A673 (cell line): ENCODE measurements at regions not wholly inside any gene's neighbourhood (a gene's known extent, or its start where the extent isn't known, plus 50 kb on each side); places are given as distances from the start of the nearest gene placed in this dataset.

ENCODE experiments used
- BruUV-seq: library from RNA; stranded (reverse); fragments of 400-500 nt; replicated peaks from 2 replicates; lab custom pipeline; 2021; lab: Mats Ljungman, UMichigan
- CTCF ChIA-PET: fragments of 300-600 bp; sonication (Branson Sonifier 250); formaldehyde crosslinking; loops from one replicate; lab custom pipeline; 2022; ENCODE audit warnings: antibody characterized with exemption; lab: Charles Lee
- POLR2A ChIA-PET: fragments of 300-600 bp; sonication (Branson Sonifier 250); formaldehyde crosslinking; loops from one replicate; lab custom pipeline; 2022; ENCODE audit warnings: antibody characterized with exemption; ENCODE audit not compliant: low non-redundant PET; lab: Charles Lee
- DNase-seq: peaks from one replicate; pipeline ENCODE4 v3.0.0-alpha.2; 2015; ENCODE audit warnings: low spot score
- H3K27ac ChIP-seq: fragments of 200-600 bp; sonication (generic); 2 replicates; pipeline ENCODE4 v1.5.1; 2016; ENCODE audit warnings: mixed run types, low read depth, mild to moderate bottlenecking, mixed read lengths, antibody characterized with exemption, low read length; ENCODE audit not compliant: poor library complexity, severe bottlenecking
- H3K27me3 ChIP-seq: fragments of 200-600 bp; sonication (generic); replicated peaks from 2 replicates; pipeline ENCODE4 v1.6.1; 2017; ENCODE audit warnings: mixed run types, low read depth, mild to moderate bottlenecking, mixed read lengths, antibody characterized with exemption, low read length; ENCODE audit not compliant: insufficient read depth, poor library complexity
- H3K36me3 ChIP-seq: fragments of 200-600 bp; sonication (generic); 2 replicates; pipeline ENCODE4 v1.6.1; 2016; ENCODE audit warnings: mixed run types, mild to moderate bottlenecking, mixed read lengths, antibody characterized with exemption, low read length; ENCODE audit not compliant: insufficient read depth, poor library complexity, severe bottlenecking
- H3K4me1 ChIP-seq: fragments of 200-600 bp; sonication (generic); 2 replicates; pipeline ENCODE4 v1.6.1; 2017; ENCODE audit warnings: mixed run types, mild to moderate bottlenecking, mixed read lengths, antibody characterized with exemption, low read length; ENCODE audit not compliant: insufficient read depth, poor library complexity, severe bottlenecking
- H3K4me3 ChIP-seq: fragments of 200-600 bp; sonication (generic); 2 replicates; pipeline ENCODE4 v1.5.1; 2016; ENCODE audit warnings: low read depth, mixed run types, mild to moderate bottlenecking, mixed read lengths, low read length; ENCODE audit not compliant: poor library complexity, severe bottlenecking
- H3K9me3 ChIP-seq: fragments of 200-600 bp; sonication (generic); 2 replicates; pipeline ENCODE4 v1.6.1; 2016; ENCODE audit warnings: mixed run types, low read depth, mild to moderate bottlenecking, mixed read lengths, antibody characterized with exemption, low read length; ENCODE audit not compliant: poor library complexity, severe bottlenecking
- CTCF ChIP-seq: fragments of 300-800, 200-600 bp; sonication (generic); conservative IDR thresholded peaks from 2 replicates; pipeline ENCODE4 v1.5.1; 2017; ENCODE audit warnings: low read depth, mild to moderate bottlenecking, antibody characterized with exemption, low read length, moderate library complexity, mixed read lengths
- EZH2 ChIP-seq: fragments of 200-600 bp; sonication (generic); IDR thresholded peaks from 2 replicates; pipeline ENCODE4 v1.6.1; 2017; ENCODE audit warnings: borderline replicate concordance, low read depth, mild to moderate bottlenecking, mixed read lengths, antibody characterized with exemption, low read length; ENCODE audit not compliant: poor library complexity, severe bottlenecking
- intact Hi-C: fragments of 100-400 bp; cut with micrococcal nuclease; formaldehyde crosslinking; loops from one replicate; pipeline ENCODE4 v1.10.0; 2022; ENCODE audit not compliant: unreplicated experiment

DNA sequence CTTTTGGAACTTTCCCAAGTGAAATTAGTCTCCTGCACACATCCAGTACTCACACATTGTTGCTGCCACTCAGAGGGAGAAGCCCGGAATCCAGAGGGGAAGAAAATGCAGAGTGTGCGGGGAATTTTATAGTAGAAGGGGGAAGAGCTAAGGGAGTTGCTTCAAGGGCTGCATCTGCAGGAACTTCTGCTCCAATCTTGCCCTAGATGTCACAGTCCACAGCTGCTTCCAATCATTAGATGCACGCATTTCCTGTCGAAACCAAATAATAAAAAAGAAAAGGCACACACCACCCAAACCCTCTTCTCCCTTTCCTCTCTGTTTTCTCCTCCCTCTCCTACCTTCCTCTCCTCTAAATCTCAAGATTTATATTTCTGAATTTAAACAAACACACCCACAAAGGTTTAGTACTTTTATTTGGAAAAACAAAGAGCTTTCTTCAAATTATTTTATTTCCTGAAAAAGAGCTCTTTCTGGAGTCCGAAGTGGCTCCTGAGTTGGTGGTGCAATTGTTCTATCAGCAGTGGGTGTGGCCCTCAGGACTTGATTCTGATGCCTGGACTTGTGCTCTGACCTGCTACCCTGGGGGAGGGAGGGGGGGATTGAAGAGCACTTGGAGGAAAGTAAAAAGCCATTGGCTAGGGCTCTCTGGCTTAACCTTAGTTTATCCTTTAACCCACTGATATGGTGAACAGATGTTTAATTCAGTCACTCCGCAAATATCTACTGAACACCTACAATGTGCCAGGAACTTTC is 72.0 kb downstream of the KCNE4 start:
- CTCF ChIA-PET: no interaction called here
- no peaks in the 10 kb centered on the region for H3K9me3 ChIP-seq
- TF ChIP-seq CTCF (no peak), EZH2 (no peak)
- TSS peak; percentile 49 for BruUV-seq
- H3K27ac ChIP-seq: peak overlapping the region; percentile 84
- no peaks in the 10 kb centered on the region for H3K27me3 ChIP-seq
- POLR2A ChIA-PET: interaction anchor here (0.5 kb wide), 1 partner anchor 62 kb away, joined by 3 read pairs; no protein-coding TSS in a partner anchor
- H3K4me1 ChIP-seq: peaks cover 75% of the 10 kb centered on the region
- intact Hi-C loops: no loop called here
- peak; percentile 88 for DNase-seq
- peak overlapping the region; percentile 11 for H3K4me3 ChIP-seq
- no peaks in the 10 kb centered on the region for H3K36me3 ChIP-seq

- CTCF ChIA-PET: no interaction called here
- intact Hi-C loops: no loop called here
- TF ChIP-seq CTCF: no peak
- TF ChIP-seq EZH2: no peak
These were observed 89.6 kb downstream of the KCNE4 start for GRCh38 chr2:223141606-223142005.

DNA sequence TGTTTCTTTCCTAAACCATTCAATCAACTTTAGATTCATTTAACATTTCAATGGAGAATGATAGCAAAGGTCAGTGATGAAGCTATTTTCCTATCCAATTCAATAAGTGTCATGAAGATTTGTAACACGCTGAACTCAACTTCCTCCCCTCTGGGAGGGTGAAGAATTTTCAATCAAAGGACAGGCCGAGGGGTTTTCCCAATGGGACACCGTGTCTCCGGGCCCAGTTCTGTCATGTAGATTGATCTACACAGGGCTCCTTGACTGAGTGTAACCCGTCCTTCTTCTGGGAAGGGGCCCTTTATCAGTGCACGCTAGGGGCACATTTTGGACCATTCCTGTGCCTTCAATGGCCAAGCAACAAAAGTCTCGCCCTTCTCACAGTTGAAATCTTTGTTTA is 90.1 kb downstream of the KCNE4 start:
- no peaks in the 10 kb centered on the region for H3K4me1 ChIP-seq
- no TSS peak for BruUV-seq
- TF ChIP-seq EZH2 (no peak), CTCF (no peak)
- no peak overlapping the region for H3K4me3 ChIP-seq
- no peak overlapping the region for H3K27ac ChIP-seq
- H3K27me3 ChIP-seq: no peaks in the 10 kb centered on the region
- intact Hi-C loops: no loop called here
- H3K9me3 ChIP-seq: no peaks in the 10 kb centered on the region
- H3K36me3 ChIP-seq: no peaks in the 10 kb centered on the region
- CTCF ChIA-PET: no interaction called here
- POLR2A ChIA-PET: no interaction called here
- DNase-seq: no peak

More at GRCh38 chr2:223141606-223142005, 89.6 kb downstream of the KCNE4 start:
- H3K27ac ChIP-seq: no peak overlapping the region
- no peaks in the 10 kb centered on the region for H3K4me1 ChIP-seq
- POLR2A ChIA-PET: no interaction called here
- H3K36me3 ChIP-seq: no peaks in the 10 kb centered on the region
- no TSS peak for BruUV-seq
- no peak overlapping the region for H3K4me3 ChIP-seq
- no peaks in the 10 kb centered on the region for H3K9me3 ChIP-seq
- DNase-seq: no peak
- H3K27me3 ChIP-seq: no peaks in the 10 kb centered on the region
